RKO (cell line): ENCODE measurements at regions not wholly inside any gene's neighbourhood (a gene's known extent, or its start where the extent isn't known, plus 50 kb on each side); places are given as distances from the start of the nearest gene placed in this dataset.
"Not testable (repeated sequence)": the region's sequence is repeated elsewhere in the genome, so short reads cannot be mapped to it uniquely, and the experiment has no call there.

Source experiments
- DNase-seq: peaks from one replicate; pipeline ENCODE4 v3.0.0-alpha.2; 2016; ENCODE audit warnings: low spot score

- DNase-seq: peak; percentile 48
These were observed 129.1 kb downstream of the TNFRSF21 start for GRCh38 chr6:47180633-47181032.

- no peak for DNase-seq
These were observed 130.4 kb downstream of the TNFRSF21 start for GRCh38 chr6:47179286-47179685.

DNA sequence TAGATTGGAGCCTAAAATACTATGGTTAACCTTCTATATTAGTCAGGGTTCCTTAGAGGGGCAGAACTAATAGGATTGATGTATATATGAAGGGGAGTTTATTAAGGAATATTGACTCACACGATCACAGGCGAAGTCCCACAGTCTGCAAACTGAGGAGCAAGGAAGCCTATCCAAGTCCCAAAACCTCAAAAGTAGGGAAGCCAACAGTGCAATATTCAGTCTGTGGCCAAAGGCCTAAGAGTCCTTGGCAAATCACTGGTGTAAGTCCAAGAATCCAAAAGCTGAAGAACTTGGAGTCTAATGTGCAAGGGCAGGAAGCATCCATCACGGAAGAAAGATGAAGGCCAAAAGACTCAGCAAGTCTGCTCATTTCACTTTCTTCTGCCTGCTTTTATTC, 133.5 kb upstream of the ADGRF1 start:
- DNase-seq: no peak

- DNase-seq: no peak
These were observed 132.4 kb upstream of the ADGRF1 start for GRCh38 chr6:47174502-47175023.

- DNase-seq: not testable (repeated sequence)
These were observed 131.9 kb upstream of the ADGRF1 start for GRCh38 chr6:47174063-47174462.

DNA sequence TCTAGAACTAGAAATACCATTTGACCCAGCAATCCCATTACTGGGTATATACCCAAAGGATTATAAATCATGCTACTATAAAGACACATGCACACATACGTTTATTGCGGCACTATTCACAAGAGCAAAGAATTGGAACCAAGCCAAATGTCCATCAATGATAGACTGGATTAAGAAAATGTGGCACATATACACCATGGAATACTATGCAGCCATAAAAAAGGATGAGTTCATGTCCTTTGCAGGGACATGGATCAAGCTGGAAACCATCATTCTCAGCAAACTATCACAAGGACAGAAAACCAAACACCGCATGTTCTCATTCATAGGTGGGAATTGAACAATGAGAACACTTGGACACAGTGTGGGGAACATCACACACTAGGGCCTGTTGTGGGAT, 131.0 kb upstream of the ADGRF1 start:
- not testable (repeated sequence) for DNase-seq

DNA sequence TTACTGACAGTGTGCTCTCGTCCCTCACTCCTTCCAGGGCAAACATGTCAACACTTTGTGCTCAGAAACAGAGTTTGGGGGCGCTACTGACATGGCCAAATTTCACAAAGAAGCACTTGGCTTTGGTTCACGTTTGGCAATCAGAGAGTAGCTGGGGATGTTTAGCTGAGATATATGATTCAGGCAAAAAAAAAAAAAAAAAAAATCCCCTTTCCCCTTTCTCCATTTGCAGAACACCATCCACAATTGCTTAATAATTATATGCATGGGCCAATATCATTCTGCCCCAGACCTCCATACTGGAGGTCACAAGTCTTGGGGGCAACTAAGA, 128.4 kb upstream of the ADGRF1 start:
- no peak for DNase-seq

GRCh38 chr6:47169785-47170616, 127.9 kb upstream of the ADGRF1 start:
- DNase-seq: no peak

GRCh38 chr6:47168180-47168579, 126.0 kb upstream of the ADGRF1 start:
- DNase-seq: peak; percentile 66

DNA sequence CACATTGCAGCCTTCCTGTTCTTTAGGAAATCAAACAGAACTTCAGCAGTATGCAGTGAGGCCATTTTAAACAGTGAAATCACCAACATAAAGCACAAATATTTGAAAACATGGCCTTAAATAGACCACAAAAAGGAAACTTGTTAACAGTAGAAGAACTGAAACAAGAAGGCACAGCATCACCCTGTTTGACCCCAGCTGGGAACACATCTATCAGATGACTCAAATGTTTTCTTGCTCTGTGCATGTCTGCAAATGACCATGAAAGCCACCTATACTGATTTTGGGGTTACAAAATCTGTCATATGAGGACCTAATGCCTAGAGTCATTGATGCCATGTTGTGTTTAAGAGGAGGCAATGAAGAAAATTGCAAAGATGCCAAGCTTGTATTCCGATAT, 123.8 kb upstream of the ADGRF1 start:
- no peak for DNase-seq

DNA sequence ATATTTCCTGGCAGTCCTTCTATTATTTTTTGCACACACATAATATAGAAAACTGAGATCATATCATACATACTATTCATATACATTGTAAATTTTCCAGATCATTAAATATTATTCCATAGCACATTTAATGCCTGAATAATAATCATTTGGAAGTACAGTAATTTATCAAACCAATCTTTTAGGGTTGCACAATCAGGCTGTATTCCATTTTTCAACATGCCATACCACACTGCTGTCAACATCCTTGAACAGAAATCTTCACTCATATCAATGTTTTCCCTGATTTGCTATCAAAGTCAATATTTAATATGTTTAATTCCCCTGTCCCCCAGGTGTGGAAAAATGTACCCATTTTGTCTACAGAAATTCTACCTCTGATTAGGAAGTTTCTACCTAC, 122.7 kb upstream of the ADGRF1 start:
- no peak for DNase-seq

GRCh38 chr6:47163536-47163935, 121.4 kb upstream of the ADGRF1 start:
- no peak for DNase-seq

- no peak for DNase-seq
These were observed 120.7 kb upstream of the ADGRF1 start for GRCh38 chr6:47162793-47163192.

- no peak for DNase-seq
These were observed 120.1 kb upstream of the ADGRF1 start for GRCh38 chr6:47162231-47162630.

GRCh38 chr6:47161176-47161687, 119.1 kb upstream of the ADGRF1 start:
- DNase-seq: peak; percentile 33

- no peak for DNase-seq
These were observed 118.6 kb upstream of the ADGRF1 start for GRCh38 chr6:47160702-47161101.

DNA sequence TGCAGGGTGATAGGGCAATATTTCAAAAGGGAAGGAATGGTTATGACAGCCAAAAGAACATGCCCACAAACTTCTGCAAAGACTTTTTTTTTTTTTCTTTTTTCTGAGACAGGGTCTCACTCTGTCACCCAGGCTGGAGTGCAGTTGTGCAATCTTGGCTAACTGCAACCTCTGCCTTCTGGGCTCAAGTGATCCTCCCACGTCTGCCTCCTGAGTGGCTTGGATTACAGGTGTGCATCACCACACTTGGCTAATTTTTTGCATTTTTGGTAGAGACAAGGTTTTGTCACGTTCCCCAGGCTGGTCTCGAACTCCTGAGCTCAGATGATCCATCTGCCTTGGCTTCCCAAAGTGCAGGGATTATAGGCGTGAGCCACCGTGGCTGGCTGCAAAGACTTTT, 117.6 kb upstream of the ADGRF1 start:
- no peak for DNase-seq

GRCh38 chr6:47157653-47158219, 115.6 kb upstream of the ADGRF1 start:
- DNase-seq: no peak

- DNase-seq: no peak
These were observed 114.9 kb upstream of the ADGRF1 start for GRCh38 chr6:47157063-47157462.

- DNase-seq: no peak
These were observed 114.1 kb upstream of the ADGRF1 start for GRCh38 chr6:47156196-47156595.

DNA sequence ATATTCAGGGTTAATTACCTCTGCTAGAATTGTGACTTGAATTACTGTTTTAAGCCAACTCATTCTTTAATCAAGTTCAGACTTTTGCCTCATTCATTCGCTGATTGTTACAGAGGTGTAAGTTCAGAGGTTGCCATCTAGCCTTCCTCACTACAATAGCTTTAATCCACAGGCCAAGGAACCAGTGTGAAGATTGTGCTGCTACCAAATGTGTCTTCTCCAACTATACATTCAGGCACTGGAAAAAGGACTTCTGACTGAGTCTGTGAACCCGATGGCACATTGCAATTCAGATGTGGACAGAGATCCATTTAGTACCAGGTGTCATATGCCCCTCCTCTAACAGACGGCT, 111.2 kb upstream of the ADGRF1 start:
- no peak for DNase-seq

DNA sequence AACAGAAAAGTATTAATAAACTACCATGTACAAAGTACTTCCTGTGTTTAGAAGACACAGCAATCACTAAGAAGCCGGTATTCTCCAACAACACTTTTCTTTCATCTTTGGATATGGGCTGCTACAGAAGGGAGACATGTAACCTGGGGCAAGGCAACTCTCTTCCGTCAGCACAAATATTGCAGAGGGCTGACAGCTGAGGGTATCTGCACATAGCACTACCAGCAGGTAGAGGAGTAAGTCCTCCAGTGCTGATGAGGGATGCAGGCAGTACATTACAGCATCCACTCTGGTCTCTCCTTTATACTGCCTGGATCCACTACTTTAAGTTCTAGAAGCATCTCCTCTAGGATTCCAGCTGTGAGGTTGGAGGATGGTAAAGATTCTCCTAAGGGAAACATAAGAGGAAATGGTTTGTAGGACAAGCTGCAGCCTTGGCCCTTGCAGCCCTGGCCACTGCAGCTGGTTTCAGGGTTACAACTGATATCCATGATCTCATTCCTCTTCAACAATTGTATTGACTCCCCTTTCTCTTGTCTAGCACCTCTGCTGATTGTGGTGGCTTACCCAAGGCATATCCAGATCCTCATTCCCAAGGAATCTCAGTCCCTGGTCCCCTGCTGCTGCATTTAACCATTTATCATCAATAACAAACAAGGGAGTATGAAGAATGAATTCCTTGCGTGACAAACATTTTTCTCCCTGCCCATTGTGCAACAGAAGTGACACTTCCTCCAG, 110.7 kb upstream of the ADGRF1 start:
- DNase-seq: no peak
